Activated CD8-positive, alpha-beta T cell treated with anti-CD3 and anti-CD28 coated beads, Interleukin-2, amount 10 ng/mL, durations not matched to agents 7 days and 5 days (primary cell): ENCODE measurements at regions not wholly inside any gene's neighbourhood (a gene's known extent, or its start where the extent isn't known, plus 50 kb on each side); places are given as distances from the start of the nearest gene placed in this dataset.

Experiments used
- ATAC-seq: fragments of 150-1000 bp; cut with Tn5 transposase; one replicate; pipeline ENCODE4 v1.10.0; 2021; ENCODE audit warnings: moderate library complexity
- CTCF ChIA-PET: fragments of 350-600 bp; sonication (Branson Sonifier 250); formaldehyde crosslinking; loops from one replicate; lab custom pipeline; 2021; ENCODE audit warnings: antibody characterized with exemption; lab: Charles Lee
- POLR2A ChIA-PET: fragments of 350-600 bp; sonication (Branson Sonifier 250); formaldehyde crosslinking; loops from one replicate; lab custom pipeline; 2021; ENCODE audit warnings: antibody characterized with exemption; lab: Charles Lee
- DNase-seq: peaks from one replicate; pipeline ENCODE4 v3.0.0-alpha.2; 2020
- H3K27ac Mint-ChIP-seq: one replicate; pipeline ENCODE4 v1.8.0; 2021; ENCODE audit warnings: mild to moderate bottlenecking, mixed read lengths
- H3K27me3 Mint-ChIP-seq: one replicate; pipeline ENCODE4 v1.8.0; 2021; ENCODE audit warnings: low read depth, mixed read lengths
- H3K36me3 Mint-ChIP-seq: one replicate; pipeline ENCODE4 v1.8.0; 2021; ENCODE audit warnings: low read depth, mixed read lengths
- H3K4me1 Mint-ChIP-seq: one replicate; pipeline ENCODE4 v1.8.0; 2021; ENCODE audit warnings: low read depth, mixed read lengths
- H3K4me3 Mint-ChIP-seq: one replicate; pipeline ENCODE4 v1.8.0; 2021; ENCODE audit warnings: mild to moderate bottlenecking, mixed read lengths
- H3K9me3 Mint-ChIP-seq: one replicate; pipeline ENCODE4 v1.8.0; 2022; ENCODE audit warnings: mixed read lengths; ENCODE audit not compliant: insufficient read depth

GRCh38 chr13:61149331-61149730, 266.3 kb downstream of the PCDH20 start:
- no peak for ATAC-seq
- Mint-ChIP-seq H3K27me3 (no peaks in the 10 kb centered on the region), H3K36me3 (no peaks in the 10 kb centered on the region), H3K27ac (no peak overlapping the region), H3K9me3 (peaks cover 12% of the 10 kb centered on the region), H3K4me1 (no peaks in the 10 kb centered on the region), H3K4me3 (no peak overlapping the region)
- CTCF ChIA-PET = no interaction called here
- DNase-seq = no peak
- POLR2A ChIA-PET = no interaction called here

- no peak overlapping the region for H3K4me3 Mint-ChIP-seq
- peaks cover 13% of the 10 kb centered on the region for H3K9me3 Mint-ChIP-seq
- CTCF ChIA-PET = no interaction called here
- H3K27me3 Mint-ChIP-seq = no peaks in the 10 kb centered on the region
- no peaks in the 10 kb centered on the region for H3K36me3 Mint-ChIP-seq
- H3K27ac Mint-ChIP-seq = no peak overlapping the region
- H3K4me1 Mint-ChIP-seq = no peaks in the 10 kb centered on the region
- POLR2A ChIA-PET = no interaction called here
- DNase-seq = no peak
- ATAC-seq = no peak
Measured at GRCh38 chr13:61148691-61149315, 266.8 kb downstream of the PCDH20 start.

- no peak for DNase-seq
- ChIA-PET POLR2A (no interaction called here), CTCF (no interaction called here)
- Mint-ChIP-seq H3K27ac (no peak overlapping the region), H3K4me1 (no peaks in the 10 kb centered on the region), H3K36me3 (no peaks in the 10 kb centered on the region), H3K4me3 (no peak overlapping the region), H3K9me3 (peaks cover 13% of the 10 kb centered on the region), H3K27me3 (no peaks in the 10 kb centered on the region)
- no peak for ATAC-seq
Measured at GRCh38 chr13:61148211-61148610, 267.4 kb downstream of the PCDH20 start.

- DNase-seq (no peak), ATAC-seq (no peak)
- Mint-ChIP-seq H3K9me3 (peaks cover 9% of the 10 kb centered on the region), H3K27me3 (no peaks in the 10 kb centered on the region), H3K4me3 (no peak overlapping the region), H3K4me1 (no peaks in the 10 kb centered on the region), H3K27ac (no peak overlapping the region), H3K36me3 (no peaks in the 10 kb centered on the region)
- CTCF ChIA-PET = no interaction called here
- POLR2A ChIA-PET = no interaction called here
Measured at GRCh38 chr13:61146571-61146970, 269.1 kb downstream of the PCDH20 start.

- ATAC-seq = no peak
- no peaks in the 10 kb centered on the region for H3K27me3 Mint-ChIP-seq
- H3K36me3 Mint-ChIP-seq = no peaks in the 10 kb centered on the region
- POLR2A ChIA-PET = no interaction called here
- no peak overlapping the region for H3K4me3 Mint-ChIP-seq
- H3K9me3 Mint-ChIP-seq = peaks cover 9% of the 10 kb centered on the region
- CTCF ChIA-PET = no interaction called here
- DNase-seq = no peak
- no peaks in the 10 kb centered on the region for H3K4me1 Mint-ChIP-seq
- no peak overlapping the region for H3K27ac Mint-ChIP-seq
Measured at GRCh38 chr13:61146158-61146557, 269.5 kb downstream of the PCDH20 start.

- Mint-ChIP-seq H3K27me3 (no peaks in the 10 kb centered on the region), H3K4me1 (no peaks in the 10 kb centered on the region), H3K36me3 (no peaks in the 10 kb centered on the region), H3K9me3 (peaks cover 9% of the 10 kb centered on the region), H3K4me3 (no peak overlapping the region), H3K27ac (no peak overlapping the region)
- DNase-seq (no peak), ATAC-seq (no peak)
- ChIA-PET POLR2A (no interaction called here), CTCF (no interaction called here)
Measured at GRCh38 chr13:61144834-61145593, 270.6 kb downstream of the PCDH20 start.

- Mint-ChIP-seq H3K27me3 (no peaks in the 10 kb centered on the region), H3K36me3 (no peaks in the 10 kb centered on the region), H3K27ac (no peak overlapping the region), H3K4me1 (no peaks in the 10 kb centered on the region), H3K4me3 (no peak overlapping the region), H3K9me3 (peaks cover 9% of the 10 kb centered on the region)
- POLR2A ChIA-PET = no interaction called here
- ATAC-seq = no peak
- no peak for DNase-seq
- CTCF ChIA-PET = no interaction called here
Measured at GRCh38 chr13:61144301-61144700, 271.3 kb downstream of the PCDH20 start.

GRCh38 chr13:61142506-61142905, 273.1 kb downstream of the PCDH20 start:
- Mint-ChIP-seq H3K27me3 (no peaks in the 10 kb centered on the region), H3K27ac (no peak overlapping the region), H3K36me3 (no peaks in the 10 kb centered on the region), H3K9me3 (peaks cover 3% of the 10 kb centered on the region), H3K4me1 (no peaks in the 10 kb centered on the region), H3K4me3 (no peak overlapping the region)
- CTCF ChIA-PET = no interaction called here
- ATAC-seq (no peak), DNase-seq (no peak)
- POLR2A ChIA-PET = no interaction called here

- CTCF ChIA-PET = no interaction called here
- H3K4me3 Mint-ChIP-seq = no peak overlapping the region
- no peak overlapping the region for H3K27ac Mint-ChIP-seq
- no peaks in the 10 kb centered on the region for H3K4me1 Mint-ChIP-seq
- H3K27me3 Mint-ChIP-seq = no peaks in the 10 kb centered on the region
- H3K36me3 Mint-ChIP-seq = no peaks in the 10 kb centered on the region
- no peaks in the 10 kb centered on the region for H3K9me3 Mint-ChIP-seq
- ATAC-seq = no peak
- POLR2A ChIA-PET = no interaction called here
- DNase-seq = no peak
Measured at GRCh38 chr13:61138857-61139256, 276.8 kb downstream of the PCDH20 start.

GRCh38 chr13:61136515-61136914, 279.1 kb downstream of the PCDH20 start:
- ChIA-PET POLR2A (no interaction called here), CTCF (no interaction called here)
- DNase-seq = no peak
- no peaks in the 10 kb centered on the region for H3K9me3 Mint-ChIP-seq
- H3K36me3 Mint-ChIP-seq = no peaks in the 10 kb centered on the region
- no peaks in the 10 kb centered on the region for H3K4me1 Mint-ChIP-seq
- no peak for ATAC-seq
- no peaks in the 10 kb centered on the region for H3K27me3 Mint-ChIP-seq
- no peak overlapping the region for H3K4me3 Mint-ChIP-seq
- H3K27ac Mint-ChIP-seq = no peak overlapping the region

- H3K9me3 Mint-ChIP-seq = no peaks in the 10 kb centered on the region
- ChIA-PET CTCF (no interaction called here), POLR2A (no interaction called here)
- H3K27ac Mint-ChIP-seq = no peak overlapping the region
- no peak overlapping the region for H3K4me3 Mint-ChIP-seq
- DNase-seq (no peak), ATAC-seq (no peak)
- H3K36me3 Mint-ChIP-seq = no peaks in the 10 kb centered on the region
- no peaks in the 10 kb centered on the region for H3K27me3 Mint-ChIP-seq
- no peaks in the 10 kb centered on the region for H3K4me1 Mint-ChIP-seq
Measured at GRCh38 chr13:61136093-61136492, 279.6 kb downstream of the PCDH20 start.

- Mint-ChIP-seq H3K4me1 (no peaks in the 10 kb centered on the region), H3K27me3 (no peaks in the 10 kb centered on the region), H3K9me3 (no peaks in the 10 kb centered on the region), H3K4me3 (no peak overlapping the region), H3K36me3 (no peaks in the 10 kb centered on the region), H3K27ac (no peak overlapping the region)
- CTCF ChIA-PET = no interaction called here
- DNase-seq (no peak), ATAC-seq (no peak)
- POLR2A ChIA-PET = no interaction called here
Measured at GRCh38 chr13:61135583-61135982, 280.1 kb downstream of the PCDH20 start.
